HG03108 (cell line): ENCODE measurements at regions not wholly inside any gene's neighbourhood (a gene's known extent, or its start where the extent isn't known, plus 50 kb on each side); places are given as distances from the start of the nearest gene placed in this dataset.
"Not testable (repeated sequence)": the region's sequence is repeated elsewhere in the genome, so short reads cannot be mapped to it uniquely, and the experiment has no call there.

Source experiments
- ATAC-seq: cut with Tn5 transposase; IDR thresholded peaks from one replicate; pipeline ENCODE4 v1.9.1; 2021; ENCODE audit warnings: moderate library complexity; ENCODE audit not compliant: unreplicated experiment

GRCh38 chr17:73914536-73915274, 270.5 kb upstream of the SDK2 start:
- no peak for ATAC-seq

DNA sequence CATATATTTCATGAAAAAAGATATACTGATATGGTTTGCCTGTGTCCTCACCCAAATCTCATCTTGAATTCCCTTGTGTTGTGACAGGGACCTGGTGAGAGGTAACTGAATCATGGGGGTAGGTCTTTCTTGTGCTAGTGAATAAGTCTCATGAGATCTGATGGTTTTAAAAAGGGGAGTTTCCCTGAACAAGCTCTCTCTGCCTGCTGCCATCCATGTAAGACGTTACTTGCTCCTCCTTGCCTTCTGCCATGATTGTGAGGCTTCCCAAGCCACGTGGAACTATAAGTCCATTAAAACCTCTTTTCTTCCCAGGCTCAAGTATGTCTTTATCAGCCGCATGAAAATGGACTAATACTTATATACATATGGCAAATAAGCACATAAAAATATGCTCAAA, 274.8 kb upstream of the SDK2 start:
- ATAC-seq = not testable (repeated sequence)

- no peak for ATAC-seq
Measured at GRCh38 chr17:73921306-73921705, 277.1 kb upstream of the SDK2 start.

DNA sequence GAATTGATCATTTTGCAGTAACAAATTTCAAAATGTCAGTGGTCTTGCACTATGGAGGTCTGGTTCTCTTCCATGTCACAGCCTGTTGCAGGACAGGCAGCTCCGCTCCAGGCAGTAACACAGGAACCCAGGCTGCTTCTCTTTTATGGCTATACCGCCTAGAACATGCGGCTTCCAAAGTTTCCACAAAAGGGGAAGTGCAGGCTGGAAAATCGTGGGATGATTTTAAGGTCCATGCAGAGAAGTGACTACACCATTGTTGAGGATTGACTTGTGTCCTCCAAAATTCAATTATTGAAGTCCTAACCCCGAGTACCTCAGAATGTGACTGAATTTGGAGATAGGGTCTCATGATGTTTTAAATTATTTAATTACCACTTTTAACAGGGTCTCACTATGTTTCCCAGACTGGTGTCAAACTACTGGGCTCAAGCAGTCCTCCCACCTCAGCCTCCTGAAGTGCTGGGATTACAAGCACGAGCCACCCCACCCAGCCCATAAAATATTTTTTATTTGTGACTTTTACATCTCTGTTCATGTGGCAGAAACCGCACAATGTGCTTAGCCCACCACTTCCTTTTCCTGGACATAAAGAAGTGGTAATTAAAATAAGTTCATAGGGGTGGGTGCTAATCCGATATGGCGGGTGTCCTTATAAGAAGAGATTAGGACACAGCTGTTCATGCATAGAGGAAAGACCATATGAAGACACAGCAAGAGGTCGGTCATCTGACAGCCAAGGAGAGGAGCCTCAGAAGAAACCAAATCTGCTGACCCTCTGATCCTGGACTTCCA, 279.2 kb upstream of the RPL38 start:
- ATAC-seq = no peak

- no peak for ATAC-seq
Measured at GRCh38 chr17:73924909-73925186, 278.6 kb upstream of the RPL38 start.

DNA sequence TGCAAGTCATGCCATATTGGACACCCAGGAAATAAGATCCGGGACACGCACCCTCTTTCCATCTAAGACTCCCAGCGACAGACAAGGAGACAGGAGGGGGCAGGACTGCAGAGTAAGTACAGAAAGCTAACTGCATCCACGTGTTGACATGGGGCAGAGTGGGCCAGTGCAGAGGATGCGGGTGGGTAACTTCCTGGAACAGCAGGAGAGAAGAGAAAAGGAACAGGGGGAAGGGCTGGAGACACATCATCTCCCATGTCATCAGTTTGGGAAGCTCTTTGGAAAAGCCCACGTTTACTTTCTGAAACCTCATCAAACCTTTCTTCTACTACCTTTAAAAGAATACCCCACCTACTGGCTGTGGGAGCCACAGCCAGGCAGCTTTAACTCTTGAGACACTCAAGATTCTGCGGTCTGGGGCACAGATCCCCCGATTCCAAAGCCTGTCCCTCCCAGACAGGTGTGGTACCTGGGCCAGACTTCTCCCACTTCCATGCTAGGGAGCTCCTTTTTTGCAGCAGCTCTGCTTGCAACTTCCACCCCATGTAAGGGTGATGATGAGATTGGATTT, 273.5 kb upstream of the RPL38 start:
- ATAC-seq = no peak

GRCh38 chr17:73932216-73932749, 271.2 kb upstream of the RPL38 start:
- no peak for ATAC-seq

DNA sequence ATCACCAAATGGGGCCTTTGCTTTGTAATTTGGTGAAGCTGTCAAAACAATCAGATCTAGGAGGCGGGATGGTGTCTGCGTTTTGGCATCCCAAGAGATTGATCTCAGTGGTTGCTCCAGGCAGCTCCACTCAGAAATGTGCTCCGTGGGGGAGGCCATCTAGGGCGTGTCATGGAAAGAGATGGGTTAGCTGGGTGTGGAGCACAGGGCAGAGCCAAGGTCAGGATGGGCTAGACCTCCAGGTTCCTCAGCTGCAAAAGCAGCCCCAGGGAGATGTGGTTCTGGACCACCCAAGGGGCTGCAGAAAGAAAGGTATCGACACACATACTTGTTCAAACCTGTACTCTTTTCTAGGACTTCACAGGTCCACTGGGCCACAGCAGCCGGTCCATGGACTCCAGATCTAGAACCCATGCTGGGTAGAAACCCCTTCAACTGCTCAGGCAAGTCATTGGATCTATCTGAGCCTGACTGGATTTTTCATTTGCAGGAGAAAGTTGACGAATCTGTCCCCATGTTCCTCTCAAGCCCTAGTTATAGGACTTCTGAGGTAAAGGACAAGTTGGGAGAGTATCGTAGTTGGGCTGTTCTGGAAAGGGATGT, 270.2 kb upstream of the RPL38 start:
- ATAC-seq = no peak

DNA sequence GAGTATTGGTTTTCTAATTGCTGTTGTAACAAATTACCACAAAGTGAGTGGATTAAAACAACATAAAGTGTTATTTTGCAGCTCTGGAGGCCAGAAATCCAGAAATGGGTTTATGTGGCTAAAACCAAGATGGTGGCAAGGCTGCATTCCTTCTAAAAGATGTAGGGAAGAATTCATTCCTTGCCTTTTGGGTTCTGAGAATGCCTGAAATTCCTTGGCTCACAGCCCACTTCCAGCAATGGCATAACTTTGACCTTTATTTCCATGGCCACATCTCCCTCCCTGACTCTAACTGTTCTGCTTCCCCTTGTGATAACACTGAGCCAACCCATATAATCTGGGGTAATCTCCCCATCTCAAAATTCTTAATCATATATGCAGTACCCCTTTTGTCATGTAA, 269.6 kb upstream of the RPL38 start:
- ATAC-seq = no peak

DNA sequence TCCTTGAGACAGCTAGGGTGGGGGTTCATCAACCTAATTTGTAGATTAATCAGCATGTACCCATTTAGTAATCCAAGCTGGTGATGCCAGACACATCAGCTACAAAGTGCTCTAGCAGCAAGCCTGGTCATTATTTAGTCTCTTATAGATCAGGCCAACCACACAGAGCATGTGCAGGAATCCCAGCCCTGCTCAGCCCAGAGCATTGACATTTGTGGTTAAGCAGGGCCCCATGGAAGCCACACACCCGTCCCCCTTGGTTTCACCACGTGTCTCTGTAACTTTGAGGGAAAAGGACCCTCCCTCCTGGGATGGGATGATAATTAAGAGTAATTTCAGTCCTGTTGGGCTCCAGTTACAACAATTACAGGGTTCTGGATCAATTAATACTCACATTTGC, 268.8 kb upstream of the RPL38 start:
- ATAC-seq = no peak

DNA sequence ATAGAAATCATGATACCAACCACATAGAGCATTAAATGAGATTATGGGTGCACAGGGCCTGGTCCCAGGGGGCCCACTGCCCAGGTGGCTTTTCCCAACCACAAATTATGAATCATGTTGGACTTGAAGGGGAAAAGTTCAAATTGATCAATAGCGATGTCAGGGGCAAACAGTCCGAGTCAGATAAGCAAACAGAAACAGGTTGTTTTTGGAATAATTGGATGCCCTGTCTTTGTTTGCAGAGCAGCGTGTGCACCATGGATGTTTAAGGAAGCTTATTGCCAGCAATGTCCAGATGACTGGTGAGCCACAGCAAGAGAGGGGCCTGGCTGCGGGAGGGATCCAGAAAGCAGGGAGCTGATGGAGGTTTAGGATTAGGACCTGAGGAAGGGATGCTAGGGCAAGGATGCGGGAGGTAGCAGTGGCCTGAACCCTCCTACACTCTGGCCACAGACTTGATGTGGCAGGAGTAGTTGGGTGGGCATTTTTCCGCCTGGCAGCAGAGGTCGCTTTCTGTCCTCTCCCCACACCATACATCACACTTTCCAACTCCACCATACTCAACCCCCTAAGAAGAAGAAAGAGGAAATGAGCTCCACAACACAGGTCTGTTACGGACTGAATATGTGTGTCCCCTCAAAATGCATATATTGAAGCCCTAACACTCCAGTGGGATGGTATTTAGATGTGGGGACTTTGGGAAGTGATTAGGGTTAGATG, 266.4 kb upstream of the RPL38 start:
- no peak for ATAC-seq

DNA sequence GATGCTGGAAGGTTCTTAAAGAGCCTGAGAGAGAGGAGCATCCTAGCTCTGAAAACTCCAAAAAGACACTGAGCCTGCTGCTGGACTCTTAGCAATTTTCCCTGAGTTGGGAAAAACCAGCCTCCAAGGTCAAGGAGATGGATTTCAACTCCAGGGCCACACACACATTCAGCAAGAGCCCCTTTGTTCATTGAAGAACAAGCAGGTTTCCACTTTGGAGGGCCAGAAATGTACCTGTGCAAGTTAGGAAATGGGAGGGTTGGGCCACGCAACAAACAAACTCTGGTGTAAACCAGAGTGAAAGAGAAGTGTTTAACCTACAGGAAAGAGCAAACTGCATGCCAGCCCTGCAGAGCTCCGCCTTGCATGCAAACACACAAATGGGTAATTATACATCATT, 264.8 kb upstream of the RPL38 start:
- no peak for ATAC-seq

GRCh38 chr17:73939806-73940205, 263.7 kb upstream of the RPL38 start:
- no peak for ATAC-seq

DNA sequence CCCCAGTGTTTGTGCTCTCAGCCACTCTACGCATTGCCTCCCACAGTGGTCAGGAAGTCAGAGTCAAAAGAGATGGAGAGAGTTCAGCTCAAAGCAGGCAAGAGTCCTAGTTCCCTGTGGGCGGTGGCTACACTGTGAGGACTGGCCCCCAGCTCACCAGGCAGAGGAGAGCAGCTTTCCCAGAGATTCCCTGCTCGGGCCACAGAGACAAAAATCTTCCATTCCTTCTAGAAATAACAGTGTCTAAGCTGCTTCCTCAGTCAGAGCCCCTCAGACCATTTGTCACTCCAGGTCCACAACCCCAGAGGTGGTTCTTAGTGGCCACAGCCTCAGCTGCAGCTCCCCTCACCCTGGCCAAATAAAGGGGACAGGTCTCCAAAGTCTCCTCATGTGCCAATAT, 263.0 kb upstream of the RPL38 start:
- ATAC-seq = no peak

- no peak for ATAC-seq
Measured at GRCh38 chr17:73941919-73942530, 261.5 kb upstream of the RPL38 start.

DNA sequence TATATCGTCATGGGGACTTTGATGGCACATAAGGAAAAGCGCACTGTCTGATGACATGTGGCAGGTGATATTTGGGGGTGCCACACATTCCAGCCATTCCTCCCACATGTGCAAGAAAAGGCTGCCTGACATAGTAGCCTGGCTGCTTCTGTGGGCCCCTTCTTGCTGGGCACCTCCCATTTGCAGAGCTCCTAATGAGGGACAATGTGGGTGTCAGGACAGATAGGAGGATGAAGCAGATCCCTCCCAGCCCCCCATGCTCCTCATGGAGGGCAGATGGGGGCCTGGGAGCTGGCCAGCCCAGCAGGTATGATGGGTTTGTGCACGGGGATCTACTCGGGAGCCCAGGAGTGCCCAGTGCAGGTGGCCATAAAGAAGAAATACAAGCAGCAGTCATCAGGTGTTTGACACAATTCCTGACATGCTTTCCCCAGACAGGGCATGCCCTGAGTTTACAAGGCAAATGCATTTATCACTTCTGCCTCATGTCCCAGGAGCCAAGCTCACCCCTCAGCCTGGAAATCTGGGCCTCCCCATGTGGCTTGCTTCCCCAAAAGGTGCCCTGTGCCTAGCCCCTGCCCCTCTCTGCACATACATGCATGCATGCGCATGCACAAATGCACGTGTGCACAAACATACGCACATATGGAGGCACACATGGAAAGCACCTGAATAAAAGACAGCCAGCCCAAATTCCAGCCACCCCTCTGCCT, 260.6 kb upstream of the RPL38 start:
- no peak for ATAC-seq

DNA sequence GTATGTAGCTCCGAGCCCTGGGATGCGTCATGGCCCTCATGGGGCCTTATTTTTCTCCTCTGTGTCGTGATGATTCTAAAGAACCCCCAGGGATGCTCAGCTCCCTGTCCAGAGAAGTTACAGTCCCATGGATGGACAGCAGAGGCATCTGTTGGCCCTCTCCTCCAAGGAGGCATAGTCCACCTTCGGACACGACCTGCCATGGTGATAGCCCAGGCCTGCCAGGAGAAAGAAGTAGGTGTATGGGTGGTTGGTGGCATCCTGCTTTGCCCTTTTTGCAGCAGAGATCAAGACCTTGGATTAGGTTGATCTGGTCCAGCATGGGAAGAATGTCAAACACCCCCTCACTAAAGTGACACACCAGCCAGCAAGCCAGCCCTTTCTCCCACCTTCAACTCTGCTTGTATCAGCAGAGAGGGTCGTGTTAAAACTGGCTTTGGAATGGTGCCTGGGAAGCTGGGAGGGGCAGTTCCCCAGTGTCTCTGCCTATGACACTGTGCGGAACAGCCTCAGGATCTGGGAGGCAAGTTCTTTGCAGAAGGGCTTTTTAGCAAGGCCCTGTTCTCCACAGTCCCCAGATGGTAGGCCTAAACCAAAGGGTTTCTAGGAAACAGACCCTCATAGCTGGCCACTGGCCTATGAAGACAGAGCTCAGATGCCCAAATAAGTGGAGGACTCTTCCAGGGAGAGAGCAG, 259.9 kb upstream of the RPL38 start:
- no peak for ATAC-seq

DNA sequence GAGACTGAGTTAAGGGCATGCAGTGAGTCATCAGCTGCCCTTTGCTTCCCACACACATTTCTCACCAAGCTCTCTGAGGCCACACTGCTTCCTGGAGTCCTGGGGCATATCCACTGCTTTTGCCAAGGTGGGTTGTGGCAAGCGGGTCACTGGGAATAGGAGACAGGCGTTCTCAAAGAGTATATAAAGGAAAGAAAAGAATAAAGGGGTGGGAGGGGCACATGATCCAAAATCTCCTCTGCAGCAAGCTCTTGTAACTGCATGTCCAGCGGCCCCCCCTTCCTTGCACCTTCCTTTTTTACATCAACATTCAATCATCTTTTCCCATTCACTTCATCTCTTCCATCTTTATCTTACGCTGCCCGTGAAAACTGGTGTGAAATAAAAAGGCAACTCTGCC, 259.1 kb upstream of the RPL38 start:
- ATAC-seq = no peak

DNA sequence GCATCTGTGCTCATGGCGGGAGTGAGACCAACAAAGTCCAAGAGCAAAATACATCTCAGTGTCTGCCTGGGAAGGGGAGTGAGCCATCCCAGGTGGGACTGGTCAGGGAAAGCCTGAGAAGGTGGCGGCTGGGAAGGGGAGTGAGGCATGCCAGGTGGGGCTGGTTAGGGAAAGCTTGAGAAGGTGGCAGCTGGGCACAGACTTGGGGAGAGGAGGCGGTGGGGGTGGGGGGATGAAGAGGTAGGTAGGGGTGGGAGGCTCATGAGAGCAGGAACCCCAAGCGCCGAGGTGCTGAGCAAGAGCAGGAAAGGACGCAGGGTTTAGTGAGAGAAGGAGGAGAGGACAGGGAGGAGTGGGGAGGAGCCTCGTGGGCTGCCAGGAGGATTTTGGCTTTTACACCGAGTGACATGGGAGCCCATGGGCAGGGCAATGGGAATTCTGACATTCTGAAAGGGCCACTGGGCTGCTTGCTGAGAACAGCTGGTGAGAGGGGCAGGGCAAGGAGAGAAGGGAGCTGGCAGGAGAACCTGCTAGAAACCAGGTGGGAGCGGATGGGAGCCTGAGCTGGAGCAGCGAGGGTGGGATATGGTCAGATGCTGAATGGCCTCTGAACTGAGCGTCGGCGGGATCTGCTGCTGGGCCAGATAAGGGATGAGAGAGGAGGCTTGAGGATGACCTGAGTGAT, 256.1 kb upstream of the RPL38 start:
- no peak for ATAC-seq
